Epithelial cell of proximal tubule (primary cell): ENCODE measurements at regions not wholly inside any gene's neighbourhood (a gene's known extent, or its start where the extent isn't known, plus 50 kb on each side); places are given as distances from the start of the nearest gene placed in this dataset.

Experiments used
- DNase-seq: peaks from one replicate; pipeline ENCODE4 v3.0.0-alpha.2; 2011; ENCODE audit warnings: low read depth
- H3K4me3 ChIP-seq: 2 replicates; pipeline ENCODE4 v1.5.1; 2011; ENCODE audit warnings: low read depth, mild to moderate bottlenecking, low read length
- CTCF ChIP-seq: conservative IDR thresholded peaks from 2 replicates; pipeline ENCODE4 v1.5.1; 2012; ENCODE audit warnings: low read depth, mild to moderate bottlenecking, low read length

- no peak for DNase-seq
- no peak overlapping the region for H3K4me3 ChIP-seq
- no peak for TF ChIP-seq CTCF
These were observed 72.8 kb upstream of the ITGA11 start for GRCh38 chr15:68504681-68505170.

GRCh38 chr15:68506071-68506470 lies 72.7 kb upstream of the CORO2B start:
- TF ChIP-seq CTCF, result no peak
- no peak for DNase-seq

GRCh38 chr15:68507447-68507846 lies 71.3 kb upstream of the CORO2B start:
- no peak for TF ChIP-seq CTCF
- no peak for DNase-seq
- no peak overlapping the region for H3K4me3 ChIP-seq

More at GRCh38 chr15:68506071-68506470, 72.7 kb upstream of the CORO2B start:
- no peak overlapping the region for H3K4me3 ChIP-seq

- no peak for TF ChIP-seq CTCF
- no peak for DNase-seq
- H3K4me3 ChIP-seq, result no peak overlapping the region
These were observed 70.2 kb upstream of the CORO2B start for GRCh38 chr15:68508485-68509189.

- TF ChIP-seq CTCF, result no peak
- no peak overlapping the region for H3K4me3 ChIP-seq
- no peak for DNase-seq
These were observed 68.2 kb upstream of the CORO2B start for GRCh38 chr15:68510558-68510957.

- no peak overlapping the region for H3K4me3 ChIP-seq
- no peak for DNase-seq
These were observed 67.5 kb upstream of the CORO2B start for GRCh38 chr15:68511073-68511991.

More at GRCh38 chr15:68511073-68511991, 67.5 kb upstream of the CORO2B start:
- no peak for TF ChIP-seq CTCF
